ENCODE measurements at regions not wholly inside any gene's neighbourhood (a gene's known extent, or its start where the extent isn't known, plus 50 kb on each side); places are given as distances from the start of the nearest gene placed in this dataset.
"Not testable (repeated sequence)": the region's sequence is repeated elsewhere in the genome, so short reads cannot be mapped to it uniquely, and the experiment has no call there.

DNA sequence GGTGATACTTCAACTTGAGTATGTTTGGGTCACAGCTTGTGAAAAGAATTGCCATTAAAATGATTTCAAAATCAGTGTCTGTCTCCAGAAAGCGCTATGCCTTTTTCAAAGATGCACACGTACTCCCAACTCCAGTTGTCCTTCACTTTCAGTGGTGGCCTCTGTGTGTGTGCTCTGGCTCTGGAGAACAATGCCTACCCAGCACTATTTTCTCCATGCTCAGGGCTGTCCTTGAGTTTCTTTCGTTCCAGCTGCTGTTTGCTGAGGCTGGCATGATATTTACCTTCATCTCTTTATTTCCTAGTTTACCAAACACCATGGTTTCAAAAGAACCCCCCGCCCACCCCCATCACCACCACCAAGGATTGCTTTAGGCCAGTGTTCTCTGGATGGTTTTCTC is 136.8 kb downstream of the QRSL1 start:
- DNase-seq: no peak

DNA sequence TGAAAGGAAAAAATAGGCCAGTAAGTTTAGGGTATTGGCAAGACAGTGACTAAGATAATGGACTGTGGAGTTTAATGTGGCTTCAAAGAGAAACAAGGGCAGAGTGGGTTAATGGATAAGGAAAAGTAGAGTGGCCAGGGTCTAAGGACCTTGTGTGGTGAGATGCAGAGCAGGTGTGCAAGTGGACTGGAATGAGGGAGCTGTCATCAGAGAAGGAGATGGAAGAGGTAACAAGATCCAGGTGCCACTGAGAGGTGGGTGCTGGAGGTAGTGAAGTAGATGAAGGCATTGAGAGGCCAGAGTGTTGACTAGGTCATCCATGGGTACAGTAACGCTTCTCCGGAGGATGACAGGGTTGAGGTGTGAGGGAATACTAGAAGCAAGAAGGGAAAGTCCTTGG is 136.1 kb downstream of the QRSL1 start:
- DNase-seq: no peak

DNA sequence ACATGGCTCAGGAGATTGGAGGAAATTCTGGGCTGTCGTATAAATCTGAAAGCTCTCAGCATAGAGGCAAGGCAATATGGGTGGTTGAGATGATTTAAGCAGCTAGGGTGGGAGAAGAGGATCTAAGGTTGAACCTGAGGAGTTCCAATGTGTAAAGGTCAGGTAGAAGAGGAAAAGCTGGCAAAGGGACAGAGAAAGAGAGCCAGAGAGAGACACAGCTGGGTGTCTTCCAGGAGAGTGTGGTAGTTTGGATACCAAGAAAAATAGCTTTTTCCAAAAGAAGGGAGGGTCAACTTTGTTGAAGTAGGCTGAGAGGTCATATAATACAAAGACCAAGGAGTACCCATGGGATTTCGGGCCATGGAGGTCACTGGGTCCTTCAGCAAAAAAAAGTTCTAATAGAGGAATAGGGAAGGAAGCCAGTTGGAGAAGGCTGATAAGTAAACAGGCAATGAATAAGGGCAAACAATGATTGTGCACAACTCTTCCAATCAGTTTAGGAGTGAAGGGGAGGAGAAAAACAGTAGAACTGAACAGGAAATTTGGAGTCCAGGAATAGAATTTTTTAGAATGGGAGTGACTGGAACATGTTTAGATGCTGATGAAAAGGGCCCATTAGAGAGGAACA is 135.1 kb downstream of the QRSL1 start:
- DNase-seq: peak; percentile 13

DNA sequence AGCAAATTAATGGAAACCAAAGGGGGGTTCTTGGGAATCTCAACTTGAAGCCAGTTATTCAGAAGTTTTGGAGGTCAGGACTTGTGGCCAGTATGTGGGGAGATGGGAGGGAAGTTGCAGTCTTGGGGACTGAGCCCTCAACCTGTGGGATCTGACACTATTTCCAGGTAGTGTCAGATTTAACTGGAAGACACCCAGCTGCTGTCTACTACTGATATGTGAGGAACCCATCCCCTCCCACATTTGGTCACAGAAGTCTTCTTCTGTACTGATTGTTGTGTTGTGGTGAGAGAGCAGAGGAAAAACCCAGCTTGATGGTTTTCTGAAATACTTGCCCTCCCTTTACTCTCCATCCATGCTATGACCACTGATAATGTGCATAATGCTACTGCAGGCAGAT is 134.0 kb downstream of the QRSL1 start:
- DNase-seq: no peak

DNA sequence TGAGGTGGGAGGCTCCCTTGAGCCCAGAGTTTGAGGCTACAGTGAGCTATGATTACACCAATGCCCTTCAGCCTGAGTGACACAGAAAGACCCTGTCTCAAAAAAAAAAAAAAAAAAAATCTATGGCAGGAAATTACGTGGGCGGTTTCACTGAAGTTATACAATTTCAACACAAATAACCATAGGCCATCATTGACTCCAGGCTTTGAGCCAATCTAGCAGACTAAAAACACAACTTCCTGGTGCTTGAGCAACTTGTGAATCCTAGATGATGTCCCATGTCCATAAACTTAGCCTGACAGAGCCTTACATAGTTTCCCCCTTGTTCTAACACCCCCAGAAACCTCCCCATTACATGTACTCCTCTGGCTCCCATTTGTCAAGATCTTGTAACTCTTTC is 131.8 kb downstream of the QRSL1 start:
- no peak for DNase-seq

DNA sequence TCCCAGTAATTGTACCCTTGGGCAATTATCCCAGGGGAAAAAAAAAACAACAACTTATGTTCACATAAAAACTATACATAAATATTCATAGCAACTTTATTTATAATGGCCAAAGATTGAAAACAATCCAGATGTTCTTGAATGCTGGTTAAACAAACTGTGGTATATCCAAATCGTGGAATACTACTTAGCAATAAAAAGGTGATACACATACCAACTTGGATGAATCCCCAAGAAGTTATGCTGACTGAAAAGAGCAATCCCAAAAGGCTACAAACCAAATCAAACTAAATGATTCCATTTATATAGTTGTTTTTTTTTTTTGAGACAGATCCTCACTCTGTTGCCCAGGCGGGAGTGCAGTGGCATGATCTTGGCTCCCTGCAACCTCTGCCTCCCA is 129.7 kb downstream of the QRSL1 start:
- no peak for DNase-seq

DNA sequence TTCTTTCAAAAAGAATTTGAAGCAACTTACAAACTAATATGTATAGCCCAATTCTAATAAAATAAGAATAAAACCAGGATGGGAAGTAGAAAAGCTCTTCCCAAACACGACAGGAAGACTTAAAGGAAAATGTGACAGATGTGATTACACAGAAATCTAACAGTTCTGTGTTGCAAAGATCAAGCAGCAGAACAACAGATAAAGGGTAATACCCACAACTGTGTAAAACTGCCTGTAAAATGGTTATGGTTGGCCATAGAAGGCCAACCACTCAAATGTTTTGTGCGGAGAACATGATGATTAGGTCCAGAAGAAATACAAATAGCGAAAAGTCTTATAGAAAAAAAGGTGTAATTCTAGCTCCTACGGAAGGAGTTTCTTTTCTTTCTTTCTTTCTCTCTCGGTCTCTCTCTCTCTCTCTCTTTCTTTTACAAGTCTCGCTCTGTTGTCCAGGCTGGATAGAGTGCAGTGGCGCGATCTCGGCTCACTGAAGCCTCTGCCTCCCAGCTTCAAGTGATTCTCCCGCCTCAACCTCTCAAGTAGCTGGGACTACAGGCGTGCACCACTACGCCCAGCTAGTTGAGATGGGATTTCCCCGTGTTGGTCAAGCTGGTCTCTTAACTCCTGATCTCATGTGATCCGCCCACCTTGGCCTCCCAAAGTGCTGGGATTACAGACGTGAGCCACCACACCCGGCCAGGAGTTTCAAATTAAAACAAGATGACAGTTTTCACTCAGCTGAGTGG is 128.5 kb downstream of the QRSL1 start:
- DNase-seq: no peak

DNA sequence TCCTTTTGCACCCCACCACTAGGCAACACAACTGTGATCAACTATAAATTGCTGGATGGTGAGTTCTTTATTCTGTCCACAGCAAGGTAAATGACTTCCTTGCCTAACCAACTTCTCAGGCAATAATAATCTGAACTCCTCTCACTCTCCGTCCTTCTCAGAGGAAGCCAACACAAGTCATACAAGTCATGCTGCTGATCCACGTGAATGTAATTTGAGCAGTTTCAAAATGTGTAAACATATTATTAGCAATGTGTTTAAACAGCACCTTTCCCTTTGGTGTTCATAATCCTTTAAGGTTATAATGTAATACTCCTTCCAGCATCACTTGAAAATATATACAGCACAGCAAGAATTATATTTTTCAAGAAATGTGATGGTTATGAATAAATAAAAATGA is 127.9 kb downstream of the QRSL1 start:
- DNase-seq: peak; percentile 73

DNA sequence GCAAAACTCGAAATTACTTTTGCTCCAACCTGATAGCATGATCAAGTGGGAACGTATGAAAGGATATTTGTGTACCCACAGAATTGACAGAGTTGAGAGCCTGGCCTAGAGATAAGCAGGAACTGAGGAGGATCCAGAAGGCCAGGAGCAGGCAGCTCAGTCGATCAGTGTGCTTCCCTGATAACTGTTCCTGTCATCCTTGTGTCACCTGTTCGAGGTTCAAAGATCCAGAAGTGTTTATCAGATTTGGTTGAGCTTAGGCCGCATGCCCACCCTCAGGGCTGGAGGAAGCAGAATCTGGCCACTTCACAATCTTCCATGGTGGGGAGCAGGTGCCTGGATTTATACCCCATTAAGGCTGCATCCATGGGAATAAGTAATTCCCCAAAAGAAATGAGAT is 124.8 kb downstream of the QRSL1 start:
- DNase-seq: no peak

DNA sequence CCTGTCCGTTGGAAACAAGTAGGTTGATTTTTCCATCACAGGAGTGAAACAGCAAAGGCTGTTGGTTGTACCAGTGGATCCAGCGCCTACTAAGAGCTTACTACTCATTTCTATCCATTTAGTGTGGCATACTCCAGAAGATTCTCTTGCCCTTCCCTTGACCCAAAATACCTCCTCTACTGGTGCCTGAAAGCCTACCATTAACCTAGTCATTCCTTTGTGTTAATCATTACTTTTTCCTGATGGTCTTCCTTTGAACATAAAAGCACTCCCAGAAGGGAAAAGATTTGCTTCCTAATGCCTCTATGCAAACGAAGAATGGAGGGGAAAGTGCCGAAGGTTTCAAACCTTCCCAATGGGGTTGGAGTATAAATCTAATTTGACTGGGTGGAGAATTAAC is 123.3 kb downstream of the QRSL1 start:
- no peak for DNase-seq

DNA sequence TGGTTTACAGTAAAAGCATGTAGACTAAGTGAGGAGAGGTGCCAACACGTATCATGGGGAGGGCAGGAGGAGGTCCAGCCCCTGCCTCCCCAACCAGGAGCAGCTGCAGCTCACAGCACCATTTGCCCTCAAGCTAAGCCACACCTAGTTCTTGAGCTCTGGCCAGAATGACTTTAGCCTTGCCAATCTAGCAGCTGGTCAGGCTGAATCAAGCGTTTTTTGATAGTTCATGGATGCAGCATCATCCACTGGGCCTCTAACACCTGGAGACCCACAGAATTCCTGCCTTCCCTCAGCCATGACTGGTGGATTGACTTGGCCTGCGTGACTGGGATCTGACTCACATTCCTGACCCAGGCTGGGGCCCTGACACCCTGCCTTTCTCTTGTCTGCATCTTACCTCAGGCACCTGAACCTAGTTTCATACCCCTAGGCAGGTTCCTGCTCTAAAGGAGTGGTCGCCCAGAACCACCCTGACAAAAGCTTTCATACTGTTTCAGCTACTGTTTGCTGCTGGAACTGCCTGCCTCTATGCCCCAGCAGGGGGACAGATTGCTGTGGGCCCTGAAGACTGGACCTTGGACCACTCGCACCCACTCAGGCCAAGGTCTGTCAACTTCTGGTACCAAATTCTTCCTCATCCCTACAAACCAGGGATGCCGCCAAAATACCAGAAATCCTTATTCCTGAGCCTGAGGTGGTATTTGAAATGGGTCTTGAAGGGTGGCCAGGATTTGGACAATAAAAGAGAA is 122.3 kb downstream of the QRSL1 start:
- peak; percentile 63 for DNase-seq

DNA sequence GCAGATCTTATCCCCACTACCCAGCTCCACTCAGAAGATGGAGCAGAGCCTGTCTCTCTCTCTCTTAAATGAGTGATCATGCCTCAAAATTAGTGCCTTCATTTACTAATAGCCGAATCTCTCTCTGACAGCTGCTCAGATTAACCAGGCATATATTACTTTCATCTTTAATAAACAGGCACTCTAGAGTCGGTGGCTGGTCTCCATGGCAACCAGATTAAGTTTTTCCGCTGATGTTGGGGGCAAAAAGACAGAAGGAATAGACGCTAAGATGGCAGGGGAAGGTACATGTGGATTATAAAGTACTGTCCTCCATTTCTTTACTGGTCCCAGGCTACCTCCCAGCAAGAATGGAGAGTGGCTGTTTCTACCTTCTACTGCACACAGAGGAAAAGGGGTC is 121.6 kb downstream of the QRSL1 start:
- no peak for DNase-seq

DNA sequence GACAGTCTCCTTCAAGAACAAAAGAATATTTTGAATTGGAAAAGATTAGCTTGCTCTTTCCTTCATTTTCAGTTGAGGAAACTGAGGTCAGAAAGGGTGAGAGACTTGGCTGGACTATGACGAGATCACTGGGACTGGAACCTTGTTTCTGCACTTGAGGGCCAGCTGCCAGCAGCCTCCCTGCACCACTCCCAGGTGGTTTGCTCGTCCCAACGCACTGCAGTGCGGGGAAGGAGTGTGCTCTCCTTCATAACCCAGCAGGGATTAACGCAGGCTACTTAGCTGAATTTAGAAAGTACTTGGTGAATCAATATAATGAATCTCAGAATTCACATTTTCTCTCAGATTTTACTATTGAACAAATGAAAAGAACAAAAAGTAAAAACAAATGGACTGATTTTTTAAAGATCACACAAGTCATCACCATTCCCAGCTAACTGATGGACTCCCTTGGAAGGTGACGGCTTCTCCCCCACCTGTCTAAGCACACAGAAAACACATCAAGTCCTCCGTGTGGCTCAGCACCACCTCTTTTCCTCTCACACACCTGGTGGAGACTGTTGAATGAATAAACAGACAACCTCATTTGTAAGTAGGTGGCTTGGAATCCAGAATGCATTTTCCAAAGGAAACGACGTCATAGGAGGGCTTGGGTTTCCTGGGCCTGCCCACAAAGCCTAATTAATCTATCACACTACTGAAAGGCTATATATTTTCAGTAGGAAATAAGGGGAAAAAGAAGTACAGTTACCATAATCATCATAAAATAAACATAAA is 121.0 kb downstream of the QRSL1 start:
- peak; percentile 94 for DNase-seq

DNA sequence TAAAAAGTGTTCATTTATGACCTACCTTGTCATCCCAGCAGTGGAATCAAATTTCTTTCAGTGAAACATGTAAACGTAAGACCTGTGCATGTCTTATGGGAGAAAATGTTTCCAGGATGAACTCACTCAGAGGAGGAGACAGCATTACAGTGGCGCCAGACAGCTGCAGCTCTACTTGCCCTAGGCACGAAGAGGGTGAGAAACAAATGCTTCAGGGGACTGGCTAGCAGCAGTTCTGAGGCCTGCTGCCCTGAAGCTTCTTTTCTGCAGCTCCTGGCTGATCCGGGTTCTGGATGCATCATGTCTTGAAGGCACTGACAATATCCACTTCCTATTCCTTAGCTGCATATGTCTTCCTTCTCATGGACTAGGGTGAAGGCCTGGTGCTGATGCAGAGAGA is 120.2 kb downstream of the QRSL1 start:
- DNase-seq: peak; percentile 72

DNA sequence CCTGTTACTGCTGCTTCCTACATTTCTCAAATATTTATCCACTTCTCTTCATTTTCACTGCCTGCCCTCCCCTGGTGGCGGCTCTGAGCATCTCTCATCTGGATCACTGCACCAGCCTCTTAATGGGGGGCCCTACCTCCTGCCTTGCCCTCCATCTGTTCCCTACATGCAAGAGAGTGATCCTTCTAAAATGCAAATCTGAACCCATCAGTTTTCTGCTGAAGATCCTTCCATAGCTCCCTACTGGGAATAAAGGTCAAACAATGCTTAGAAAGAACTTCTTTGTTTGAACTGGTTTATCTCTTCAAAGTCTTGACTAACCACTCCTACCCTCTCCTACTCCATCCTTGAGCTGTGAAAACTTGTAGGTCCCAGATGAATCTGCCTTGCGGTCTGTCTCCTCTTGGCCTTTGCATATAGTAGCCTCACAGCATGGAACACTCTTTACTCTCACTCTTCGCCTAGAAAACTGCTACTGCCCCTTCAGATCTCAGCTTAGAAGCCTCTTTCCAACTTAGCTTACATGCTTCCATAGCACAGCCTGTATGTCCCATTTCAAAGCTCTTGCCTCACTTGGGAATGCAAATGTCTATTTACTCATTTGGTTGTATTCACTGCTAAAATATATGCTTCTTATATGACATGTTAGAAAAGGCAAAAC is 119.3 kb downstream of the QRSL1 start:
- DNase-seq: no peak

DNA sequence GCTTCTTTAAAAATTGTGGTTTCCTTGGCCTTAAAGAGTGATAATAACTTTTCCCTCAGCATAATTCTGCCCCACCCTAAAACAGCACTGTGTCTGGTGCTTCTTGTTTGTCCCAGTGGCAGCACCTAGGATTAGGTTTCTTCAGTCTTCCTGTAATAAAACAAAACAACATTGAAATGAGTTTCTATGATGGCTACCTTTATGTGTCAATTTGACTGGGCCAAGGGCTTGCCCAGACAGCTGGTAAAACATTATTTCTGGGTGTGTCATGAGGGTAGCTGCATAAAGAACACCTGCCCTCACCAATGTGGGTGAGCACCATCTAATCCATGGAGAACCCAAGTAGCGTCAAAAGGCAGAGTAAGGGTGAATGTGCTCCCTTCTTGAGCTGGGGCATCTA is 117.8 kb downstream of the QRSL1 start:
- DNase-seq: peak; percentile 97

DNA sequence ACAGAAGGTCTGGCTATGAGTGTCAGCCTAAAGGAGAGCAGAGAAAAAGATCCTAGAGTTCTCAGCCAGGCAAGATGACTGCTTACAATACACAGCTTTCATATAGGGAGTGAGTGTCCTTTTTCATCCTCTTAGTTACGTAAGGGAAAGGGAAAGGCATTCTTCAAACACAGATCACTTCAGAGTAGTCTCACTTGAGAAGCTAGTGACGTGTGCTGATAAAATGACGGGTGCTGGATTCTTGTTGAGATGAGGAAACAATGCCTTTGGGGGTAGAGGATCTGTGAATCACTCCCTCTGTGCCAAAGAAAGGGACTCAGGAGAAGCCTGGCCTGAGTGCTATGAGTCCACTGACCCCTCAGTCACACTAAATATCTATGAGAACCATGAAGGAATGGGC is 117.3 kb downstream of the QRSL1 start:
- peak; percentile 85 for DNase-seq

DNA sequence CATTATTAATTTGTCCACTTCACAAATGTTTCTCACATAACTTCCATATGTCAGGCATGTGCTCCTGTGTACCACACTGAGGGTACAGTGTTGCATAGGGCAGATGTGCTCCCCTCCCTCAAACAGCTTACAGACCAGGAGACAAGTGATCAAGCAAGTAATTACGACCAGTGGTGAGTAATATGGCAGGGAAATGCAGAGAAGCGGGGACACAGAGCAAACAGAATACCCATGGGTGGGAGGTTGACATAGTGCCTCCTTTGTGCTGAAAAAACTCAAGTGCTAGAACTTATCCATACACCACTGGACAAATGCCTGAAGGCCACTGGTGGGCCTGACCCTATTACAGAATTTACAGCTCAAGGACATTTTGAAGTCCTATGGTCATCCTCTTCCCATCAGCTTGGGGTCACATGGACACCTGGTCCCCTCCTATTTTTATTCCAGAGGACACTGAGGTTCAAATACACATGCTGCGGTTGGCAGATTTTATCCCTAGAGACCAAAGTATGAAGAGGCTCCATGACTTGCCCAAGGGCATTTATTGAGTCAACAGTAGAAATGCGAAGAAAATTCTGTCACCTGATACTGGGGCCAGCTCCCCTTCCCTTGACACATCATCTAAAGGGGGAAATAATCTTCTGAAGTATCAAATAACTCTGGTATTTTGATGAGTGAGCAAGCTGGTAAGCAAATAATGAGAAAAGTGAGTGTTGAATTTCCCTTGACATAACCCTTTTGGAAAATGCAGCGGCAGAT is 116.6 kb downstream of the QRSL1 start:
- DNase-seq: peak; percentile 66

DNA sequence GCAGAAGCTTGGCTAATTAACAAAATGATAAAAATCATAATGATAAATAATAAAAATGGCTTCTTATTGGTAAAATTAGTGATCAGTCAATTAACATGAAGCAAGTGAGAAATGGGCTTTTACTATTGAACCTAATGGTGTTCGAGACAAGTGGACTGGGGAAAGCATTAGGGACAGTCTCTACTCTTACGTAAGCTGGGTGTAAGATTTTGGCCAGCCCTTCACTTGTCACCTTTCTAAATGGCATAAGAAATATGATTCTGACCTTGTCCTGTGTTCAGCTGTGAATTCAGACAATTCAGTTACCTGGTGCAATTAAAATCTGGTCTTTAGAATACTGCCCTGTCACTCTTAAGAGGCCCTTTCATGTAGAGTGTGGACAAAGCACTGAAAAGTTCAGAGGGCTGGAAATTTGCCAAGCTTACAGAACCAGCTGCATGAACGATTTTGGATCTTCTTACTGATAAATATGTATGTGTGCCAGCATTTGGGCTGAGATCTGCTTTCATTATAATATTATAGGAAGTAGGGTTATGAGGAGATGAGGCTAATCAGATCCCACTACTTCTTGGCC is 115.9 kb downstream of the QRSL1 start:
- DNase-seq: peak; percentile 67

DNA sequence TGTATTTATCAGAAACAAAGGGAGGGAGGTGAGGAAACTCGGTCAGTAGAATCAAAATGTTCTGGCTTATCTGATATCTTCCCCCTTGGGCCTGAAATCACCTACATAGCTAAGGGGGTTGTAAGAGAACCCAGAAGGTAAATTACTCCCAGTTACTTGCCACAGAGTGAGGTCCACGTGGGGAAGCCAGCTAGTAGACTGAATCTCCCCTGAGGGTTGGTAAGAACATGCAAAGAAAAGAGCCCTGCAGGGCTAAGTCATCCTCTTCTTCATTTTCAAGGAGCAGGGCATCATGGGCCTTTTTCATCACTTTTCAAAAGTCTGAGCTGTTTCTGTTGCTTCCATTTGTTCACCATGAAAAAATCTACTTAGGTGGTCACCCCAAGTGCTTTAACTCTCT is 115.4 kb downstream of the QRSL1 start:
- no peak for DNase-seq

DNA sequence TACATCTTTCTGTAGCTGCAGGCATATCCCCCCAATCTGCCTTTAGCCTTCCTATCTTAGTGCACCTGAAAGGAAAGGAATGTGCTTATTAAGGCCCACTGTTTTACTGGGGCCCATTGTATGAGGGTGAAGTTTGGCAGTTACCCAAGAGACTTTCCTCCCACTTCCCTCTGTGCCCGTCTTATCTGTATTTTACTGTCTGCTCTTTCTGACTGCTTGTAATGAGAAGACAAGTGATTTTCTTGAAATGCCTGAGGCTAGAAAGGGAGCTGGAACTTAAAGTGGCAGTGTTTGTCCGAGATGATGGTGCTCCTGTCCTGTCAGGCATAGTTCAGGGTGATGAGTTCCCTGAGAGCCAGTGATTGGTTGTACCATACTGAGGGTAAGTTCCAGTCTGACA is 114.7 kb downstream of the QRSL1 start:
- not testable (repeated sequence) for DNase-seq

DNA sequence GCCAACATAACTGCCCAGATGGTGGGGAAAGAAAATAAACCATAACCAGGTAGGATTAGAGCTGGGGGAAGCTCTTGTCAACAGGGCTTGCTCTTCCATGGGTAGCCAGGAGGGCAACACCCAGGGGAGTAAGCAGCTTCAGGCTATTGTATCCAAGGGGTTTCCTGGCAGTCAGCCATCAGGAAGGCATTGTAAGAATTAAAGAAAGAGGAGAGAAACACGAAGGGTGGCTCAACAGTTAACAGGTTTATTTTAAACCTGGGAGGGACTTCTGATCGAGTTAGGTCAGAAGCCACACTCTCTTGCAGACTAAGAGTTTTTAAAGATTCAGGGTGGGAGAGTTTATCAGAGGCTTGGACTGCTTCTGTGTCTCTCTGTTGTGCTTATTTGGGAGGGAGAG is 114.2 kb downstream of the QRSL1 start:
- no peak for DNase-seq
